Left cardiac atrium (tissue), 4 donors: ENCODE measurements at regions not wholly inside any gene's neighbourhood (a gene's known extent, or its start where the extent isn't known, plus 50 kb on each side); places are given as distances from the start of the nearest gene placed in this dataset.

Experiments used
- ATAC-seq, 2 donors: fragments of 200-7000 bp; cut with Tn5 transposase; one replicate each; pipeline ENCODE4 v1.9.1; 2020; ENCODE audit warnings: mild to moderate bottlenecking in 2 of 2, moderate library complexity in 2 of 2
- DNase-seq: peaks from one replicate; pipeline ENCODE4 v3.0.0-alpha.2; 2020
- intact Hi-C, 2 donors: fragments of 100-400 bp; cut with DNase I; formaldehyde crosslinking; loops; one replicate each; pipeline versions ENCODE4 v1.14.1 to v1.15.1; 2022 to 2023
- donor health status: DM: no; HTN: yes; CAD: no.
- donor health status: DM: no; HTN: yes; CAD: no; lungs with severe emphysema.
- donor health status: DM: yes; HTN: yes; CAD: no.
- donor health status: Dilated cardiomyopathy.

DNA sequence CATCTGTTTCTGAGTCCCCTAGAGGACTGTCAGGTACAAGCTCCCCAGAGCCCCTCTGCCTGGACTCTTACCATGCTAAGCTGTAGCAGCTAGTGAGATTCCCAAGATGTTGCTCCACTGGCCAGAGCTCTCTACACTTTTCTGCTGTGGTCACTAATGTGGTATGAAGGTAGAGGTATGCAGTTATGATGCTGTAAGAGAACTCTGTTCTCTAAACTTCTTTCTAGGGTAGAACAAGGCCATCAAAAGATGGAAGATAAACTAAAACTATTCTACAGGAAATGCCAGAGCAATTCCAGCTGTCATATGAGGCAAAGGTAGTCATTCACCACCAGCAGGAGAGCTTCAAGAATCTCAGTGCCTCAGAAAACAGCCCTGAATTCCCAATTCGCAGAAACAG, 517.4 kb upstream of the ARRDC4 start:
- intact Hi-C loops = no loop called here
- no peak for ATAC-seq
- DNase-seq = no peak

DNA sequence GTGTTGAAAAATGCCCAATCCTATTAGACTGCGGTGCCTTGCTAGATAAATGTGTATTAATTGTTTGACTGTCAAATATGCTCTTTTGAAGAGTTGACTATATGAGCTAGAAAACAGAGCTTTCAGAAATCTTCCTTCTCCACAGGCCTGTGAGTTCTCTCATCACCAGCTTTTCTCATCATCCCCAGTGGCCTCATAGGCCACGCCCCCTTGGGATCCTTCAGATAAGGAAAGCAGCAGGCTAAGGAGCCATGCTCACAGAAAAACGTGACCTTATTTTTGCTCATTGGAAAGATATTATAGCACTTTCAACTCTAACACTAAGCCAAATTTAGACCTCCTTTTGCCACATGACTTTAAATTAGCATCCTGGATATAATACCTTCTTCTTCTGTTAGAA, 514.4 kb upstream of the ARRDC4 start:
- intact Hi-C loops = no loop called here
- DNase-seq = no peak
- no peak for ATAC-seq

DNA sequence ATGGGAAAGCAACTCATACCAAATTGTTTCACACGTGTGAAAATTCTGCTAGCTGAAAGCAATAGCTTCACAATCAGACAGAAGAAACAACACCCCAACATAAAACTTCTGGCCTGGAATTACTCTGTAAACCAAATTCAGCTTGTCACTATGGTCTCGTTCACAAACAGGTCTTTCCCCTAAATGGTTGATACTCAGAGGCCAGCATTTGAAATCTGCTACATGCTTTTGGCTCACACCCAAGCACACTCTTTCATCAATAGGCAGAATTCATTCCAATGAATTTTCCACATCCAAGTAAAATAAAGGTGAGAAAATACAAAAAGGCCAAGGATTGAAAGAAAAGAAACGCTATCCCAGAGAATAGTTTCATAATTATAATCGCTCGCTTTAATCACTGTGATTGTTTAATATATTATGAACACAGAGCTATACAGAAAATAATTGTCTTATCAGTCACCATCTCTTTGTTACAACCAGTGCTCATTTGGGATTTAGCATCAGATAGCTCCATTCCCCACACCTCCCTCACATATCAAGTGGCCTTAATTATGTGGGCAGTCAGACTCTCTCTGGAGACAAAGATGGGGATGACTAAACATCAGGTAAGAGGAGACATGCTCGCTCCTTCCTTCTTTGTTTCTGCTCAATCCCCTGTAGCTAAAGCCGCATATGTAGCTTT, 503.8 kb upstream of the ARRDC4 start:
- ATAC-seq = no peak

DNA sequence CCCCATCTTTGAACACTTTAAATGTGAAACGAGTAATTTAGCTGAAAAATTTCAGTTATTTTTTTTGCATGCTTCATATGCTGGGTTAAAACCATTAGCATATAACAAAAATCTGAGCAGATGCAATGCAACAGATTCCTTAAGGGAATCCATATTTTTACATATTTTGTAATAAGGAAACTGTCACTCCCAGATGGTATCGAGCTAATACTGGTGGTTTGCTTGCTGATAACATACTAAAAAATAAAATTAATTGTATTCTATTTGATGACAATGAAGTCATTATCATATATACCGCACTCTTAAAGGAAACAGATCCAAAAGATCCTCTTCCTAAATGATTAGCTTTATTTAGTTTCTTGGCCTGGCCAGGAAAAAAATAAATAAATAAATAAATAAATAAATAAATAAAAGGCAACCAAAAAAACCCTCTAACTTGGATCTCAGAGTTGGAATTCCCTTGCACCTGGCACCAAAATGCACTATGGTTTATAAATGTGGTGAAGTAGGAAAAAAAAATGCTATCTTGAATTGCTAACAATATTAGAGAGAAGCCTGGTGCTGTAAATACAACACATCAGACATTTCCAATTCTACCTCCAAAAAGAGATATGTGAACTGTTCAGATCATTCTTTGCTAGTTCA, 503.2 kb upstream of the ARRDC4 start:
- no peak for DNase-seq
- intact Hi-C loops = no loop called here
- ATAC-seq = no peak

More for the DNA sequence above, 503.8 kb upstream of the ARRDC4 start:
- intact Hi-C loops = no loop called here
- DNase-seq = no peak

DNA sequence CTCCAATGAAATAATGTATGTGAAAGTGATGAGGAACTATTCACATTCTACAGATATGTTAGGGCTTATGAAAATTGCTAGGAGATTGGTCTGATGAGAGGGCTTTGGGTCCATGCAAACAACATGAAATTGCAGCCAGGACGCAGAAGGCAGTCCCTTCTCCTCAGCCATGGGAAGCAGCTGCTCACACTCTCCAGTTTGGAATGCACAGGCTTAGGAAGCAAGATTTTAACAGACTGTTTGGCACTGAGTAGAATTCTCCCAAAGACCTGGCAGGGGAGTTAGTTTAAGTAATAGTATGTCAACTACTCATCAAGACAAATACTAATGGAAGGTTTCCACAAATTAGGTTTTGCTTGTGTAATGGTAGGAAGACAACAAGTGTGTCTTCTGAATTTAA, 500.7 kb upstream of the ARRDC4 start:
- peak in 1 of 2 donors; percentile 88 for ATAC-seq
- DNase-seq = no peak
- intact Hi-C loops = no loop called here

DNA sequence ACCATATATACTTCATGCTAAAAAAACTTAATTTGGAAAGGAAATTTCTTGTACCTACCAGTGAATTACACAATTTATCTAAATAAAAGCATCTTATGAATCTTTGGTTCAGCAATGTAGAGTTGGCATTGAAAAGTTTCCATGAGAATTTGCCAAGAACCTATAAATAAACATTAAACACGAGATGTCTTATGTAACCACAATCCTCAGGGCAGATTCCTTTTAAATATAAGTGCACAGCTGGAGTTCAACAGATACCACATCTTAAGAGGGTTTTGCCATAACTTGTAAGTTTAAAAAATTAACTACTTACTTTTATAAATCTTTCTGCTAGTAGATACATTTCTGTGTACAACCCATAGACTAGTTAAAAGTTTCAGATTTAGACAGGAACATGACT, 499.3 kb upstream of the ARRDC4 start:
- intact Hi-C loops = no loop called here
- peak in 1 of 2 donors; percentile 53 for ATAC-seq

DNA sequence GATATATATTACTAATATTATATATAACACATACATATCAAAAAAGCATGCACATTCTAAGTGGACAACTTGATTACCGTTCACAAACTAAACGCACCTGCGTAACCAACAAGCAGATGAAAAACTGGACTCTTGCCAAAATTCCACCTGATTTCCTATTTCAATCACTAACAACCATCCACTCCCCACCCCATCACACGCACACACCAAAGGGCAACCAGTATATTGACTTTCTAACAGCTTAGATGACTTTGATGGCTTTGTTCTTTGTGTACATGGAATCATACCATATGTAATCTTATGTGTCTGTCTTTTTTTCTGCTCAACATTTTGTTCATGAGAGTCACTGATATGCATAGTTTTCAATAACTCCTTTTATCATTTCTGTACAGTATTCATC, 496.8 kb upstream of the ARRDC4 start:
- ATAC-seq (no peak), DNase-seq (no peak)
- intact Hi-C loops = loop anchor here in 1 of 2 donors (1.0 kb wide), 1 partner anchor 9 kb away; no protein-coding TSS in a partner anchor

More for the DNA sequence above, 499.3 kb upstream of the ARRDC4 start:
- DNase-seq = no peak

DNA sequence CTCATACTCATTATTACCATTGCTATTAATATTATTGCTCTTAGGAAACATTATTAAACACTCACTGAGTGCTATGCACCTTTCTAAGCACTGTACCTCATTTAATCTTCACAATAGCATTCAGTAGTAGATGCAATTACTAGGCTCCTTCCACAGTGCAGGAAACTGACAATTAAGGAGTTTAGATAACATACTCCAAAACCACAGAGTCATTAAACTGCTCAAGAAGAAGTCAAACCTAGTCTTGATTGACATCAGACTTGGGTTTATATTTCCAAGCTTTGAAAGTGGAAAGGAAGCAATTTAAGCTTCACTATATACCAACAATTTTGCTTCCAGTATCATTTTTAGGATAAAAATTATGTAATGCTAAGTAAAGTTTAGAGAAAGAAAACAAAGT, 490.1 kb upstream of the ARRDC4 start:
- intact Hi-C loops = no loop called here
- ATAC-seq = no peak
- DNase-seq = no peak

DNA sequence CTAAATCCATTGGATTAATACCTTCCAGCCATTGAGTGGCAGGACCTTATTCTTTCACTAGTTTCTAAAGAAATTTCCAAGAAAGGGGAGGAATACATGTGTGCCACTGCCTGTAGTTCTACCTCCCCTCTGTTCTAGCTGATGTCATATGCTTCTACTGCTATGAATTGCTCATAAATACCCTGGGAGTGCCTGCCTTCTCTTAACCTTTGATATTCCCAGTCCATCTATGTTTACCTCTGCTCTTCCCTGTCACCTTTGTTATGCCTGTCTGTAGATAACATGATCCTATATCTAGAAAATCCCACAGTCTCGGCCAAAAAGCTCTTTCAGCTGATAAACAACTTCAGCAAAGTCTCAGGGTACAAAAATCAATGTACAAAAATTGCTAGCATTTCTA, 486.9 kb upstream of the ARRDC4 start:
- ATAC-seq = no peak
- DNase-seq = no peak
- intact Hi-C loops = no loop called here

DNA sequence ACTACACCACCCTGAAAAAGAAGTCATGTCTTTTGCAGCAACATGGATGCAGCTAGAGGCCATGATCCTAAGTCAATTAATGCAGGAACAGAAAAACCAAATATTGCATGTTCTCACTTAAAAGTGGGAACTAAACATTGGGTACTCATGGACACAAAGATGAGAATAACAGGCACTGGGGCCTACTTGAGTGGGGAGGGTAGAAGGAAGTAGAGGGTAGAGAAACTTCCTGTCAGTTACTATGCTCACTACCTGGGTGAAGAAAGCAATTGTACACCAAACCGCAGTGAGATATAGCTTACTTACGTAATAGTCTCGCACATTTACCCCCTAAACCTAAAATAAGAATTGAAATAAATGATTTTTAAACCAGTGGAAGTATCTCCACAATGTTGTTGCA, 480.5 kb upstream of the ARRDC4 start:
- no peak for ATAC-seq
- intact Hi-C loops = no loop called here
- DNase-seq = no peak

DNA sequence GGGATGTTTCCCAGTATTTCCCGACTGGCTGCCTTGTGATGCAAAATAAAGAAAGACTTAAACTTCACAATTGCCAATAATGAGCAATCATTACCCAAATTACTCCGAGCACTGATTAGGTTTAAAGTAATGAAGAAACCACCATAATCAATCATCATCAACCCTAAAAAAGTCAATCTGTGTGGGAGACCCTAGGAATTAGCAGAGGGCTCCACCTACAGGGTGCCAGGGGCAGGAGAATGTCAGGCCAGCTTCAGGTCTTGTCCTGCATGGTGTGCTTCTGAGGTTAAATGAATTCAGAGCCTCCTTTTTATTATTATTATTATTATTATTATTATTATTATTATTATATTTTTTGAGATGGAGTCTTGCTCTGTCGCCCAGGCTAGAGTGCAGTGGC, 478.0 kb upstream of the ARRDC4 start:
- ATAC-seq (no peak), DNase-seq (no peak)
- intact Hi-C loops = no loop called here

DNA sequence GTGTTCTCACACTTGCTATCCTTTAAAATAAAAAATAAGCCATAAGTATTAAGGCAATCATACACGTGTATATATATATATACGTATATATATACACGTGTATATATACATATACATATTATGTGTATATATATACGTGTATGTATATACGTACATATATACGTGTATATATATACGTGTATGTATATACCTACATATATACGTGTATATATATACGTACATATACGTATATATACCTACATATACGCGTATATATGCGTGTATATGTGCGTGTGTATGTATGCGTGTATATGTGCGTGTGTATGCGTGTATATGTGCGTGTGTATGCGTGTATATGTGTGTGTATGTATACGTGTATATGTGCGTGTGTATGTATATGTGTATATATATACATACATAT, 477.3 kb upstream of the ARRDC4 start:
- intact Hi-C loops = no loop called here
- ATAC-seq (no peak), DNase-seq (no peak)

DNA sequence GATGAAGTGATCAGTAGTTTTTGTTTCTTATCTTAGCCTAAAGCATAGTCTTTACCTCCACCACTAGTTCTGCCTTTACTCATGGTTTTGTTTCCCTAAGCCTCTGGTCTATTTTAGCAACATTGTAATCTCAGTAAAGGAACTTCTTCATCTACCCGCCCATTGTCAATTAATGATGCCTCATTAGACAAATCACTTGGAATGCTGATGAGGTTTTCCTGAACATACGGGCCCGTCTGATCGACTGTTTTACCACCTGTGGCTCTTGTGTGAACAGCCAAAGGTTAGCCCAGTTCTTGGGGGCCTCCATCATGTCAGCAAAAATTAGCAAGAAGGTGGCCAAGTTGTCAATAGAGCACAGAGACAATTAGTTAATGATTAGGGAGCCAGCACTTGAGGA, 470.1 kb upstream of the ARRDC4 start:
- DNase-seq (no peak), ATAC-seq (no peak)
- intact Hi-C loops = no loop called here

DNA sequence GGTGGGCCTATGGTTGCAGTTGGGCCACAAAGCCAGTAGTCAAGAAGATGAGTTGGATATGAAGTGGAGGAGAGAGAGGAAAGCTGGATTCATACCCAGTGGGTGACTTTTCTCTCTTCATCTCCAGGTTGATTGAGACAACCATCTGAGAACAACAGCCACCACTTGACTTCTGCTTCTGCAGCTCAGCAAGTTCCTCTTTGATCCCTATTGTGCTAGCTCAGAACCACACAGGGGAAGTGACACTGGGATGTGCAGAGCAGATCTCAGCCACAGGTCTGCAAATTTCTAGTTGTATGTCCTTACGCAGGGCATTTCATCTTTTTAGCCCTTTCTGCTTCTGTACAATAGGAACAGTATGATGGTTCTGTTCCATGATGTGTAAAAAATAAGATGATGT, 459.2 kb upstream of the ARRDC4 start:
- intact Hi-C loops = no loop called here
- no peak for DNase-seq

DNA sequence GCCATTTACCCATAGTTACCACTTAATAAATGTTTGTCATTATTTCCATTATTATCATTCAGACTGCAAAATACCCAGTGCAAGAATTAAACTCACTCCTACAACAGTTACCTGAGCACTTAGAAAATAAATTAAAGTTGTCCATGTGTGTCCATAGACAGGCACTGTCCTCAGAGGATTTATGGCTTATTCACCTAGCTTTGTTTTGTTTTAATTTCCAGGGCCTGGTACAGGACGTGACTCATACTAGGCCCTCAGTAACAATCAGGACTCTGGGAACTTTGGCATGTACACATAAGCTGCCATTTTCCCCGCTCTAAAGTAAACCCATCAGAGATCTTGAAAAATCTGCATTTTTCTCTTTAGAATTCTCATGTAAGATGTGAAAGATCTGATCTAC, 458.5 kb upstream of the ARRDC4 start:
- intact Hi-C loops = no loop called here
- no peak for ATAC-seq
- DNase-seq = no peak

More for the DNA sequence above, 459.2 kb upstream of the ARRDC4 start:
- no peak for ATAC-seq

DNA sequence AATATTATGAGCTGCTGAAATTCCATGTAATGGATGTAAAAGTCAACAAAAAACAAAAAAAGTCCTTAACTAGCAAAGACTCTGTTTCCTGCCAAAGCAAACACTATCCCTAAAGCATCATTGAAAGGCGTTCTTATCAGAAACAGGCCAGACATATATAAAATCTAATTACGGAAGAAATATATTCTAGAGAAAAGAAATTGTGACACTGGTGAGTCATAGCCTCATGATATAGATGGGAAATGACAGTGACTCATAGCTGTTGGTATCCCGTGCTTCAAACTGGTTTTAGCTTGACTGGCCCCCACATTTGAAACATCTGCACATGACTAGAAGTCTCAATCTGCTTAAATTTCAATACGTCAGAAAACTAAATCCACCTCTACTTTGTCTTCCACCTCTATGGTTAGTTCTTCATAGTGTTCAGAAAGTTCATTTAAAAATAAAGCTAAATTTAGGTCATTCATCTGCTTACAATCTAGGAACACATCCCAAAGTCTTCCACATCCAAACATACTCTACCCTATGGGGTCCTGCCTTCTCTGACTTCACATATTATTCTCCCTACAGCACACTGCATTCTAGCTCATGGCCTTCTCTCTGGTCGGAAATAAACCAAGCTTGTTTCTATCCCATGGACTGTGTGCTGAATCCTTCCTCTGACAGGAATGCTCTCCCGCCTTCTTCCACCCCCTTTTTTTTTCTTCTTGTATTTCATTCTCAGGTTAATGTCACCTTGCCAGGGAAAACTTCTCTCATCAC, 456.3 kb upstream of the ARRDC4 start:
- no peak for ATAC-seq
- intact Hi-C loops = no loop called here

DNA sequence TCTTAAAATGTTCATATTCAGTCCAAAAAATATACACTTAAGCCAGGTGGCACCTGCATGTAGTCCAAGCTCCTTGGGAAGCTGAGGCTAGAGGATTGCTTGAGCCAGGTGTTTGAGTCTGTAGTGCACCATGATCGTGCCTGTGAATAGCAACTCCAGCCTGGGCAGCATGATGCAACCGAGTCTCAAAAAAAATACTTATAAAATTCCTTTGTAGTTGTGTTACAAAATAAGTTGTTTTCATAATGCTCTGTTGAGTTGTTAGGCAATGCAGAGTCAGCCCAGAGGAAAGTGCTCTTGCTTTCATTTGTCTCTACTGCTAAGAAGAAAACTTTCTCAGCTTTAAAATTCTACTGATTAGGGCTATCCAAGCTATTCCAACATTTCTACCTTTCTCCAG, 442.8 kb upstream of the ARRDC4 start:
- intact Hi-C loops = no loop called here
- ATAC-seq = no peak

More for the DNA sequence above, 456.3 kb upstream of the ARRDC4 start:
- DNase-seq = no peak

DNA sequence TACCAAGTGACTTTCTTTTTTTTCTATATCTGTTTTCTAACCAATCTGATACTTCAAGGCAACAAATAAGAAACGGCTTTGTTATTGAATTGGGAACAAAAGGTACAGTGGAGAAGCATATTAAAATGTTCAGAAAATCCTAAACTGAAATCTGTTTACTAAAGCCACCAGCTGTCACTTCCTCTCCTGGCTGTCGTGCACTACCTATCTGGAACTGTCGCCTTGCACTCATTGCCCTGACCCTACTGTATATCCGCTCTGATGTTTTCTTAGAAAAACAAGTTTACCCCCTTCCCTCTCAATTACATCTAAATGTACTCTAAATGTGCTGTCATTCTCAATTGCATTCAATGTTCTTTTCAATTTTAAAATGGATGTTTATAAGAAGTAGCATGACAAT, 439.8 kb upstream of the ARRDC4 start:
- no peak for ATAC-seq
- DNase-seq = no peak
- intact Hi-C loops = no loop called here

More for the DNA sequence above, 442.8 kb upstream of the ARRDC4 start:
- no peak for DNase-seq

DNA sequence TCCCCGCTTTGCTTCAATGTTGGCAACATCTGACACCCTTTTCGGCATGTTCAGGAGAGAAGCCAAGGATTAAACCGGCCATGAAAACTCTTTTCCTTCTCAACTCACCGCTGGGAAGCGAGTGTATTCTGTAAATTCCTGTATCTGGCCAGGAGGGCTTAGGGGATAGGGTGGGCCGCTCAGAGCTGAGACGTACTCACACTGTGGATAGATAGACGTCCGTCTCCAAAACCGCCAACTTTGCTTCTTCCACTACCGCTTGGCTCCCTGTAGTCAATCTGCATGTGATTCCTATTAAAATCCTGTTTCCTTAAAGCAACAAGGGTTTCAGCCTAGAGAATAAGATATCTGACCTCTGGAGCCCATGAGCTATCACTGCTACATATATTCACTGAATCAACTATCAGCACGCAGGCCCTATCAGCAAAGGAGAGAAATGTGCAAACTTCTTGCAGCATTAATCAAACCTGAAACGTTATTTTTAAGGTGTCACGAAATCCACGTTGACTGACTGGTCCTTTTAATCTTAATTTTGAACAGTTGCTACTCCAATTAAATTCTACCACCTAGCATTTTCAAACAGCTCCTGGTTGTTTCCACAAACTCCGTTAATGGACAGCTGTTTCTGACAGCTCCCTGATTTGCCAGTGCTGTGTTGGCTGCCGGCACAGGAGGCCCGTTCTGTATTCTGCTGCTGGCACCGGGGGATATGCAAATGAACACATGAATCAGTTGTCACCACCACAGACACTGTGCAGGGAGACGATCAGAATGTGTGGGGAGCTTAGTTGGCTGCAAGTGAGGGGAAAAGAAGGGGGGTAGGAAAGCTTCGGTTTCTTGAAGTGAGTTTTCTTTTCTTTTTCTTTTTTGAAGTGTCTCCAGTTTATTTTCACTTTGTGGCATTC, 438.9 kb upstream of the ARRDC4 start:
- intact Hi-C loops = no loop called here
- peak; percentile 48 for DNase-seq
- peak; percentile 94 to 97 for ATAC-seq
